A549 (cell line): ENCODE measurements at regions not wholly inside any gene's neighbourhood (a gene's known extent, or its start where the extent isn't known, plus 50 kb on each side); places are given as distances from the start of the nearest gene placed in this dataset.
"Not testable (repeated sequence)": the region's sequence is repeated elsewhere in the genome, so short reads cannot be mapped to it uniquely, and the experiment has no call there.

Experiments used
- ATAC-seq, 2 experiments: fragments of 200-7000 bp in 1 of 2; fragments of >200 bp in 1 of 2; cut with Nextera tagmentation in 1 of 2; cut with Tn5 transposase in 1 of 2; 3 replicates each; pipeline versions ENCODE4 v1.8.0 to v1.9.1; 2018 to 2020; ENCODE audit warnings: mild to moderate bottlenecking in 1 of 2, moderate library complexity in 1 of 2
- CTCF ChIA-PET: fragments of 300-600 bp; sonication (Branson Sonifier 250); formaldehyde crosslinking; extraction: SDS; loops from one replicate; lab custom pipeline; 2021; ENCODE audit warnings: antibody characterized with exemption, inconsistent platforms; lab: Yijun Ruan, JAX
- POLR2A ChIA-PET: fragments of 350-600 bp; formaldehyde crosslinking; extraction: SDS; loops from one replicate; lab custom pipeline; 2021; ENCODE audit warnings: antibody characterized with exemption, inconsistent platforms; lab: Yijun Ruan, JAX
- DNase-seq, 2 experiments: peaks; one replicate each; pipeline versions ENCODE4 v3.0.0 to v3.0.0-alpha.2; 2011 to 2016; ENCODE audit warnings: low read depth in 1 of 2, low spot score in 1 of 2
- FAIRE-seq: peaks from 2 replicates; lab custom pipeline; 2011; peaks lifted over from hg19 to GRCh38; lab: Jason Lieb, UNC
- H3K27ac ChIP-seq, 2 experiments: fragments of >200 bp; sonication (Bioruptor Twin); formaldehyde crosslinking; 3 replicates each; pipeline ENCODE4 v1.5.1; 2016 to 2017
- H3K4me1 ChIP-seq: fragments of >200 bp; sonication (Bioruptor Twin); formaldehyde crosslinking; 3 replicates; pipeline ENCODE4 v1.6.1; 2016
- H3K4me2 ChIP-seq: fragments of >200 bp; sonication (Bioruptor Twin); formaldehyde crosslinking; 3 replicates; pipeline ENCODE4 v1.6.1; 2016
- H3K4me3 ChIP-seq: fragments of >200 bp; sonication (Bioruptor Twin); formaldehyde crosslinking; 3 replicates; pipeline ENCODE4 v1.5.1; 2016
- H3K9me3 ChIP-seq: fragments of >200 bp; sonication (Bioruptor Twin); formaldehyde crosslinking; 3 replicates; pipeline ENCODE4 v1.6.1; 2016
- RAD21 ChIP-seq, 2 experiments: fragments of >200 bp in 1 of 2; sonication (Bioruptor Twin) in 1 of 2; formaldehyde crosslinking in 1 of 2; IDR thresholded peaks in 1 of 2; conservative IDR thresholded peaks in 1 of 2; 2 replicates in 1 of 2; 3 replicates in 1 of 2; pipeline ENCODE4 v1.6.1; 2012 to 2018; ENCODE audit warnings: inconsistent platforms in 1 of 2
- SMC3 ChIP-seq: fragments of >200 bp; sonication (Bioruptor Twin); formaldehyde crosslinking; IDR thresholded peaks from 3 replicates; pipeline ENCODE4 v1.6.1; 2018; ENCODE audit warnings: inconsistent platforms
- WGBS: methylation state at CpG from one replicate; pipeline ENCODE4 v1.1.6; 2017; ENCODE audit errors: missing lambda C conversion rate; 5-methylcytosine and 5-hydroxymethylcytosine counted together
- TF ChIP-seq, protein P1 (sequence below): fragments of >200 bp; sonication (Bioruptor Twin); formaldehyde crosslinking; IDR thresholded peaks from 3 replicates; pipeline ENCODE4 v1.5.1; 2016

DNA sequence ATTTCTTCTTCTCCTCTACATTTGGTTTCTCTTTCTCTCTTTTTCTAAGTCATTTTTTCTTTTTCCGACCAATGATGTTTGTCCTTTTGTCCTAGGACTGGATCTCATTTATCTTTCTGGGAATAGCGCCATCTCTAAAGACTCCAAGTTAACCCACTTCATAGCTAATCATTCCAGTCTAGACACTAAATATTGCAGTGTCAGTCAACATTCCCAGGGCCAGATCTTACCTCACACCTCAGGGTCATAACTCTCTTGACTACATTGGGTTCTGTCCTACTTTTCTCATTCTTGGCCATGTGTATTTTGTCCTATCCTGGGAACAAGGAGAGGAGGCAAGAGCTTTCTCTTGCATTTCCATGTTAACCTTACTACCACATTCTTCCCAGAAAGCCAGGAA is 83.6 kb upstream of the LYSMD4 start:
- CTCF ChIA-PET = not testable (repeated sequence)

DNA sequence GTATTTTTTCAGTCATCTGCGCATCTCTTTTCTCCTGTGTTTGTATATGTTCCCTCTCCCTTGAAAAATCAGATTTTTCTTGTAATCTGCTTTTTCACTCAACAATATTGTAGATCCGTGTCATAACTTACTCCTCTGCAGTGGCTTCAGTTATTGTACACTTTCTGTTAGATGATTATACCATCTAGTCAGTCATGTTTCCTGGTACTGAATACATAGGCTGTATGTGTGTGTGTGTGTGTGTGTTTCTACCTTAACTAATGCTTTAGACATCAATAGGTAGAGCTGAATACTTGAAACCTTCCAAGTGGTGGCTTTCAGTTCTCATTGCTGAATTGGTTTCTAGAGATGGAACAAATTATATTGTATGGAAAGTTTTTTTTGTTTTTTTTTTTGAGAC is 77.4 kb upstream of the LYSMD4 start:
- CTCF ChIA-PET = interaction anchor here (0.6 to 0.7 kb wide), 3 partner anchors 48 to 1405 kb away, joined by 3 to 4 read pairs (median 4); no protein-coding TSS in a partner anchor

More for the DNA sequence above, 83.6 kb upstream of the LYSMD4 start:
- H3K9me3 ChIP-seq, H3K4me2 ChIP-seq, POLR2A ChIA-PET, H3K27ac ChIP-seq, ATAC-seq, DNase-seq, H3K4me1 ChIP-seq, FAIRE-seq, H3K4me3 ChIP-seq: not testable (repeated sequence)
- WGBS = 63% methylated on average over 2 of the region's 2 CpGs

DNA sequence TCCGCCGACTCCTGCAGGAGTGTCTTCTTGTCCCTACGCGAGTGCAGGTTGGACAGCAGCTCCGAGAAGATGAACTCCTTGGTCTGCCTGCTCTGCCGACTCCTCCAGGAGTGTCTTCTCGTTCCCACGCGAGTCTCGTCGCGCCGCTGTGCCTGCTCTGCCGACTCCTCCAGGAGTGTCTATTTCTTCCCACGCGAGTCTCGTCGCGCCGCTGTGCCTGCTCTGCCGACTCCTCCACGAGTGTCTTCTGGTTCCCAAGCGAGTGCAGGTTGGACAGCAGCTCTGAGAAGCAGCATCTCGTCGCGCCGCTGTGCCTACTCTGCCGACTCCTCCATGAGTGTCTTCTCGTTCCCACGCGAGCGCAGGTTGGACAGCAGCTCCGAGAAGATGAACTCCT is 66.6 kb upstream of the LYSMD4 start:
- POLR2A ChIA-PET, H3K4me1 ChIP-seq, H3K4me2 ChIP-seq, H3K9me3 ChIP-seq, FAIRE-seq, H3K27ac ChIP-seq, ATAC-seq, H3K4me3 ChIP-seq, DNase-seq: not testable (repeated sequence)
- 62% methylated on average over 23 of the region's 33 CpGs for WGBS
- CTCF ChIA-PET = interaction anchor here (0.7 kb wide), 1 partner anchor 538 kb away, joined by 3 read pairs; no protein-coding TSS in a partner anchor

More for the DNA sequence above, 77.4 kb upstream of the LYSMD4 start:
- FAIRE-seq, ATAC-seq, H3K27ac ChIP-seq, DNase-seq, H3K4me2 ChIP-seq, H3K9me3 ChIP-seq, H3K4me1 ChIP-seq, POLR2A ChIA-PET, H3K4me3 ChIP-seq: not testable (repeated sequence)
- whole genome bisulfite sequencing = 50% methylated on average over 2 of the region's 2 CpGs

DNA sequence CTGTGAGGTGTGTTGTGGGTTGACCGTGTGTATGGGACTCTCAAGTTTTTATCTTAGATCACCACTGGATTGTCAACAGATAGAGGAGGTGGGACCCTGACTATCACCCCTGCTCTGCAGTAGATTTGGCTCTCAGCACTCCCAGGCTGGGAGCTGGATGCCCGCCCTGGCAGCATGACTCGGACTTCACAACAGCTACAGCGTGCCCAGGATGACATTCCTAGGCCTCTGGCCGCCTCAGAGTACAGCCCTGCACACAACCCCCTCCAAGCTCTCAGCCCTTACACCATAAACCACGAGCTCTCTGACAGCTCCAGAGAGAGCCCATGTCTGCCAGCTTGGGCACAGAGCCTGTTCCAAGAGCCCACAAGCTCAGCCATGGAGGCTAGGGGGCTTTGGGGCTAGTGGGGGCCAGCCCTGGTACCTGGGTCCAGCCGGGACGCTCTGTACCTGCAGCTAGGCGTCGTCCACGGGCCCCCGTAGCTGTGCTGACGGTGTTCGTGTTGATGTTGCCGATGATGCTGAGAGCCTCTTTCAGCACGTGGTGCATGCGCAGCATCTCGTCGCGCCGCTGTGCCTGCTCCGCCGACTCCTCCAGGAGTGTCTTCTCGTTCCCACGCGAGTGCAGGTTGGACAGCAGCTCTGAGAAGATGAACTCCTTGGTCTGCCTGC is 66.1 kb upstream of the LYSMD4 start:
- peak; percentile 47 to 63; a peak in 5 of 6 replicates for ATAC-seq
- H3K4me2 ChIP-seq, DNase-seq, H3K9me3 ChIP-seq, H3K4me1 ChIP-seq, FAIRE-seq, H3K27ac ChIP-seq, POLR2A ChIA-PET, H3K4me3 ChIP-seq: not testable (repeated sequence)
- CTCF ChIA-PET = interaction anchor here (1.4 kb wide), 1 partner anchor 527 kb away, joined by 3 read pairs; no protein-coding TSS in a partner anchor
- WGBS = 58% methylated on average over 21 of the region's 26 CpGs

- peak; percentile 84 for FAIRE-seq
- POLR2A ChIA-PET = interaction anchor here (0.7 kb wide), 1 partner anchor 1969 kb away, joined by 3 read pairs; no protein-coding TSS in a partner anchor
- not testable (repeated sequence) for H3K4me3 ChIP-seq, H3K9me3 ChIP-seq, DNase-seq, H3K4me2 ChIP-seq, H3K4me1 ChIP-seq, H3K27ac ChIP-seq
- 23% methylated on average over 4 of the region's 21 CpGs for WGBS
- peak; percentile 62 to 67; a peak in 4 of 6 replicates for ATAC-seq
- CTCF ChIA-PET = interaction anchor here (0.6 kb wide), 1 partner anchor 44 kb away, joined by 3 read pairs; no protein-coding TSS in a partner anchor
Measured at GRCh38 chr15:99796940-99797870, 64.0 kb upstream of the LYSMD4 start.

DNA sequence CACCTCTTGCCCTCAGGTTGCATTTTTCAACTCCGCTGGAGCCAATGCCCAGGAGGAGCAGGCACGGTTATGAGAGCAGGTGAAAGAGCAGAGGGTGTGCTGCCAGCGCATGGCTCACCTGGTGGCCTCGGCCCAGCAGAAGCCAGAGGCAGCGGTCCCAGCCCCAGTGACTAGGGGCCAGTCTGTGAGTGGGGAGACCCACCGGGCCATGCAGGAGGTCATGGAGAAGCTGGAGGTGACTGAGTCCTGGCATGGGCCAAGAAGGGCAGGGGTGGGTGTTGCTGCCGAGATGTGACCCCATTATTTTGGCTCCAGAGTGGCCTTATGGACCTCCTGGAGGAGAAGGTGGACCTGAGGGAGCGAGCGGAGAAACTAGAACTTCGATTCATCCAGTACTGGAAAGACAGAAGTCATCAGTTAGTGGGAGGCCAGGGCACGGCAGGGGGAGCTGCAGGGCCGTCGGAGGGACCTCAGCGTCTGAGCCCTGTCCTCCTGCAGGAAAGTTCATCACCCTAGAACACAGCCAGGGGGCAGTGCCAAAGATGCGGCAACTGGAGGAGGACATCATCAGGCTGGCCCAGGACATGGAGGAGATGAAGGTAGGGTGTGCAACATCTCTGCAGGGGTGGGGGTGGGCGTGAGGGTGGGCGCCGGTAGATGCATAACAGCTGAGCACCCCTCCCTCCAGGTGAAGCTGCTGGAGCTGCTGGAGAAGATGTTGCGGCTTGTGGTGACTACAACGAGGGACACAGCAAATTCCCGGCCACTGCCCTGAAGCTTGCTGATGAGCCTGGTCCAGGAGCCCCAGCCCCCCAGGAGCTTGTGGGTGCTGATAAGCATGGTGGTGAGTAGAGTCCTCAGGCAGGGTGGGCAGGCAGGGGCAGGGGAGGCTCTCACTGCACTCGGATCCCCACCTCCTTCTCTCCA is 58.9 kb upstream of the LYSMD4 start:
- H3K9me3 ChIP-seq, H3K4me3 ChIP-seq, H3K4me2 ChIP-seq, H3K27ac ChIP-seq, H3K4me1 ChIP-seq, POLR2A ChIA-PET, FAIRE-seq: not testable (repeated sequence)
- ATAC-seq = peak; percentile 92 to 99
- peak; percentile 29; the same call in 2 of the 3 replicates for TF ChIP-seq SMC3
- TF ChIP-seq, protein P1, sequence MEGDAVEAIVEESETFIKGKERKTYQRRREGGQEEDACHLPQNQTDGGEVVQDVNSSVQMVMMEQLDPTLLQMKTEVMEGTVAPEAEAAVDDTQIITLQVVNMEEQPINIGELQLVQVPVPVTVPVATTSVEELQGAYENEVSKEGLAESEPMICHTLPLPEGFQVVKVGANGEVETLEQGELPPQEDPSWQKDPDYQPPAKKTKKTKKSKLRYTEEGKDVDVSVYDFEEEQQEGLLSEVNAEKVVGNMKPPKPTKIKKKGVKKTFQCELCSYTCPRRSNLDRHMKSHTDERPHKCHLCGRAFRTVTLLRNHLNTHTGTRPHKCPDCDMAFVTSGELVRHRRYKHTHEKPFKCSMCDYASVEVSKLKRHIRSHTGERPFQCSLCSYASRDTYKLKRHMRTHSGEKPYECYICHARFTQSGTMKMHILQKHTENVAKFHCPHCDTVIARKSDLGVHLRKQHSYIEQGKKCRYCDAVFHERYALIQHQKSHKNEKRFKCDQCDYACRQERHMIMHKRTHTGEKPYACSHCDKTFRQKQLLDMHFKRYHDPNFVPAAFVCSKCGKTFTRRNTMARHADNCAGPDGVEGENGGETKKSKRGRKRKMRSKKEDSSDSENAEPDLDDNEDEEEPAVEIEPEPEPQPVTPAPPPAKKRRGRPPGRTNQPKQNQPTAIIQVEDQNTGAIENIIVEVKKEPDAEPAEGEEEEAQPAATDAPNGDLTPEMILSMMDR = peak; percentile 36; the same call in 2 of the 3 replicates
- TF ChIP-seq RAD21 (conservative IDR thresholded peaks at IDR 0.05 in 1 of 2, IDR thresholded peaks at IDR 0.05 in 1 of 2) = peak; percentile 55 to 73
- WGBS = 42% methylated on average over 16 of the region's 22 CpGs
- CTCF ChIA-PET = interaction anchor here (0.6 to 1.3 kb wide), 2 partner anchors 519 to 809 kb away, joined by 4 to 8 read pairs; no protein-coding TSS in a partner anchor
- peak; percentile 43 to 72 for DNase-seq

DNA sequence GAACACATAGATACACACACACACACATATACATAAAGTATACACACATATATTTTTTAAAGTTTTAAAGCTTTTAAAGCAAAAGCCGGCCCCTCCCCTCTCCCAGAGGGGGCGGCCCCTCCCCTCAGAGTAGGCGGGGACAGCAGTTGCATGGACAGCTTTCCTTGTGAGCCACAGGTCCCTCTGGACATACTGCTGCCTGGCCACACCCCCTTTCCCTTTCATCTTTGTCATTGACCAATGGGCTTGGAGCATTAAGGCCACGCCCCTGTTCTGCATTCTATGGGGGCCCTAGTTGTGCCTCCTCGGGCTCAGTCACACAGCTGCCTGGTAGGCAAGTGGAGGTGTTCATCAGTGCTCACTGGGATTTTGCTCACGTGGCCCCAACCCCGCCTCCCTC is 57.5 kb upstream of the LYSMD4 start:
- H3K4me2 ChIP-seq, FAIRE-seq, H3K4me1 ChIP-seq, H3K27ac ChIP-seq, POLR2A ChIA-PET, H3K4me3 ChIP-seq, H3K9me3 ChIP-seq: not testable (repeated sequence)
- DNase-seq (peak in 1 of 2 experiments; percentile 20), ATAC-seq (peak in 1 of 2 experiments; percentile 56; a peak in 3 of 6 replicates)
- 39% methylated on average over 6 of the region's 7 CpGs for whole genome bisulfite sequencing
- CTCF ChIA-PET = interaction anchor here (1.1 to 1.3 kb wide), 3 partner anchors 35 to 518 kb away, joined by 5 to 8 read pairs (median 5); no protein-coding TSS in a partner anchor
